ENCODE measurements at regions not wholly inside any gene's neighbourhood (a gene's known extent, or its start where the extent isn't known, plus 50 kb on each side); places are given as distances from the start of the nearest gene placed in this dataset.

DNA sequence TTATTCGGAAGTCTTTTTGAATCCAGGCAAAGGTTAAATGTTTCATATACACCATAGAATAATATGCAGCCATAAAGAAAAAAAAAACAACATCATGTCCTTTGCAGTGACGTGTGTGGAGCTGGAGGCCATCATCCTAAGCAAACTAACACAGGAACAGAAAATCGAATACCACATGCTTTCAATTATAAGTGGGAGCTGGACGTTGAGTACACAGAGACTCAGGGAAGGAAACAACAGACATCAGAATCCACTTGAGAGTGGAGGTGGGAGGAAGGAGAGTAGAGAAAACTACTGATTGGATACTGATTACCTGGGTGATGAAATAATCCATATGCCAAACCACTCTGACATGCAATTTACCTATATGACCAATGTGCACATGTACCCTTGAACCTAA is 293.4 kb downstream of the KLF6 start:
- TF ChIP-seq, protein P1, sequence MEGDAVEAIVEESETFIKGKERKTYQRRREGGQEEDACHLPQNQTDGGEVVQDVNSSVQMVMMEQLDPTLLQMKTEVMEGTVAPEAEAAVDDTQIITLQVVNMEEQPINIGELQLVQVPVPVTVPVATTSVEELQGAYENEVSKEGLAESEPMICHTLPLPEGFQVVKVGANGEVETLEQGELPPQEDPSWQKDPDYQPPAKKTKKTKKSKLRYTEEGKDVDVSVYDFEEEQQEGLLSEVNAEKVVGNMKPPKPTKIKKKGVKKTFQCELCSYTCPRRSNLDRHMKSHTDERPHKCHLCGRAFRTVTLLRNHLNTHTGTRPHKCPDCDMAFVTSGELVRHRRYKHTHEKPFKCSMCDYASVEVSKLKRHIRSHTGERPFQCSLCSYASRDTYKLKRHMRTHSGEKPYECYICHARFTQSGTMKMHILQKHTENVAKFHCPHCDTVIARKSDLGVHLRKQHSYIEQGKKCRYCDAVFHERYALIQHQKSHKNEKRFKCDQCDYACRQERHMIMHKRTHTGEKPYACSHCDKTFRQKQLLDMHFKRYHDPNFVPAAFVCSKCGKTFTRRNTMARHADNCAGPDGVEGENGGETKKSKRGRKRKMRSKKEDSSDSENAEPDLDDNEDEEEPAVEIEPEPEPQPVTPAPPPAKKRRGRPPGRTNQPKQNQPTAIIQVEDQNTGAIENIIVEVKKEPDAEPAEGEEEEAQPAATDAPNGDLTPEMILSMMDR (IDR thresholded peaks at IDR 0.05), result no peak
- no peak for TF ChIP-seq POLR2A (IDR thresholded peaks at IDR 0.05)
